Non-pigmented ciliary epithelial cell (primary cell): ENCODE measurements at regions not wholly inside any gene's neighbourhood (a gene's known extent, or its start where the extent isn't known, plus 50 kb on each side); places are given as distances from the start of the nearest gene placed in this dataset.

Experiments used
- DNase-seq: peaks from one replicate; pipeline ENCODE4 v3.0.0-alpha.2; 2010; ENCODE audit warnings: low read depth

- DNase-seq = no peak
Observed at GRCh38 chr2:217410681-217410960, 550.8 kb upstream of the TNP1 start.

GRCh38 chr2:217409949-217410680 lies 550.3 kb upstream of the TNP1 start:
- no peak for DNase-seq

GRCh38 chr2:217407362-217407761 lies 547.5 kb upstream of the TNP1 start:
- DNase-seq = no peak

GRCh38 chr2:217404236-217404760 lies 544.4 kb upstream of the TNP1 start:
- DNase-seq = no peak

GRCh38 chr2:217402761-217403383 lies 543.0 kb upstream of the TNP1 start:
- DNase-seq = no peak

- no peak for DNase-seq
Observed at GRCh38 chr2:217402144-217402543, 542.3 kb upstream of the TNP1 start.

- peak; percentile 79 for DNase-seq
Observed at GRCh38 chr2:217399291-217399690, 539.4 kb upstream of the TNP1 start.

- no peak for DNase-seq
Observed at GRCh38 chr2:217398860-217399259, 539.0 kb upstream of the TNP1 start.

- DNase-seq = no peak
Observed at GRCh38 chr2:217398101-217398500, 538.2 kb upstream of the TNP1 start.

GRCh38 chr2:217396586-217396985 lies 536.7 kb upstream of the TNP1 start:
- no peak for DNase-seq

GRCh38 chr2:217396165-217396564 lies 536.3 kb upstream of the TNP1 start:
- DNase-seq = no peak

- no peak for DNase-seq
Observed at GRCh38 chr2:217394510-217395351, 534.9 kb upstream of the TNP1 start.

GRCh38 chr2:217393585-217394032 lies 533.7 kb upstream of the TNP1 start:
- DNase-seq = no peak

GRCh38 chr2:217392930-217393584 lies 533.2 kb upstream of the TNP1 start:
- no peak for DNase-seq

GRCh38 chr2:217387776-217388387 lies 528.0 kb upstream of the TNP1 start:
- DNase-seq = no peak

- DNase-seq = no peak
Observed at GRCh38 chr2:217386041-217386440, 526.2 kb upstream of the TNP1 start.

GRCh38 chr2:217383620-217384019 lies 523.8 kb upstream of the TNP1 start:
- no peak for DNase-seq

- no peak for DNase-seq
Observed at GRCh38 chr2:217382794-217383193, 522.9 kb upstream of the TNP1 start.

- DNase-seq = no peak
Observed at GRCh38 chr2:217379807-217380206, 519.9 kb upstream of the TNP1 start.

- DNase-seq = no peak
Observed at GRCh38 chr2:217372794-217373193, 512.9 kb upstream of the TNP1 start.

GRCh38 chr2:217371781-217372213 lies 511.9 kb upstream of the TNP1 start:
- DNase-seq = no peak

GRCh38 chr2:217370391-217370790 lies 510.5 kb upstream of the TNP1 start:
- peak; percentile 83 for DNase-seq
